Neural cell (in vitro differentiated cells): ENCODE measurements at regions not wholly inside any gene's neighbourhood (a gene's known extent, or its start where the extent isn't known, plus 50 kb on each side); places are given as distances from the start of the nearest gene placed in this dataset.

Source experiments
- H2AFZ ChIP-seq: fragments of 200-600, 300-800 bp; sonication (generic), shearing (Covaris generic); 2 replicates; pipeline ENCODE4 v1.6.0; 2014; ENCODE audit warnings: low read depth, mild to moderate bottlenecking, antibody characterized with exemption, low read length, moderate library complexity
- H3F3A ChIP-seq: fragments of 200-600 bp; shearing (Covaris generic); 2 replicates; pipeline ENCODE4 v1.6.1; 2016; ENCODE audit warnings: mild to moderate bottlenecking, moderate library complexity, mixed read lengths, antibody characterized with exemption, low read length; ENCODE audit not compliant: insufficient read depth, poor library complexity, severe bottlenecking
- H3K27ac ChIP-seq: fragments of 200-600, 300-800 bp; sonication (generic), shearing (Covaris generic); 2 replicates; pipeline ENCODE4 v1.5.1; 2014; ENCODE audit warnings: mild to moderate bottlenecking, low read length, moderate library complexity
- H3K27me3 ChIP-seq: fragments of 300-800, 200-600 bp; sonication (generic), shearing (Covaris generic); 2 replicates; pipeline ENCODE4 v1.6.0; 2014; ENCODE audit warnings: mild to moderate bottlenecking, low read depth, low read length, moderate library complexity; ENCODE audit not compliant: insufficient read depth
- H3K36me3 ChIP-seq: fragments of 300-800, 200-600 bp; sonication (generic), shearing (Covaris generic); 2 replicates; pipeline ENCODE4 v1.5.1; 2014; ENCODE audit warnings: mild to moderate bottlenecking, antibody characterized with exemption, low read length, moderate library complexity; ENCODE audit not compliant: insufficient read depth
- H3K4me2 ChIP-seq: fragments of 300-800, 200-600 bp; sonication (generic), shearing (Covaris generic); 2 replicates; pipeline ENCODE4 v1.6.0; 2014; ENCODE audit warnings: mild to moderate bottlenecking, low read length
- H3K4me3 ChIP-seq: fragments of 300-800, 200-600 bp; sonication (generic), shearing (Covaris generic); 2 replicates; pipeline ENCODE4 v1.5.1; 2014; ENCODE audit warnings: mild to moderate bottlenecking, low read length, moderate library complexity
- H3K79me2 ChIP-seq: fragments of 200-600 bp; shearing (Covaris generic); replicated peaks from 2 replicates; pipeline ENCODE4 v1.6.0; 2014; ENCODE audit warnings: mild to moderate bottlenecking, low read length, moderate library complexity; ENCODE audit not compliant: insufficient read depth
- H3K9ac ChIP-seq: fragments of 300-800, 200-600 bp; sonication (generic), shearing (Covaris generic); 2 replicates; pipeline ENCODE4 v1.6.1; 2016; ENCODE audit warnings: mild to moderate bottlenecking, low read length, mixed read lengths
- H3K9me2 ChIP-seq: fragments of 200-600 bp; shearing (Covaris generic); 2 replicates; pipeline ENCODE4 v1.6.1; 2016; ENCODE audit warnings: mild to moderate bottlenecking, low read length, mixed read lengths; ENCODE audit not compliant: insufficient read depth
- H3K9me3 ChIP-seq: fragments of 200-600, 300-800 bp; sonication (generic), shearing (Covaris generic); 2 replicates; pipeline ENCODE4 v1.6.1; 2016; ENCODE audit warnings: mild to moderate bottlenecking, mixed run types, low read length, moderate library complexity, mixed read lengths
- H4K20me1 ChIP-seq: fragments of 200-600 bp; shearing (Covaris generic); 2 replicates; pipeline ENCODE4 v1.6.1; 2016; ENCODE audit warnings: mild to moderate bottlenecking, mixed run types; ENCODE audit not compliant: insufficient read depth
- EP300 ChIP-seq: fragments of 450-650 bp; conservative IDR thresholded peaks from 2 replicates; pipeline ENCODE4 v1.6.1; 2014; ENCODE audit warnings: antibody characterized with exemption, mild to moderate bottlenecking, moderate library complexity; ENCODE audit not compliant: poor library complexity, severe bottlenecking
- MXI1 ChIP-seq: fragments of 450-650 bp; conservative IDR thresholded peaks from 2 replicates; pipeline ENCODE4 v1.6.1; 2014; ENCODE audit warnings: antibody characterized with exemption, mild to moderate bottlenecking; ENCODE audit not compliant: poor library complexity, severe bottlenecking
- POLR2AphosphoS5 ChIP-seq: IDR thresholded peaks from 2 replicates; pipeline ENCODE4 v1.6.1; 2012
- TAF1 ChIP-seq: IDR thresholded peaks from 2 replicates; pipeline ENCODE4 v1.6.1; 2012; ENCODE audit warnings: low read depth
- TF ChIP-seq, protein P1 (sequence below): IDR thresholded peaks from 2 replicates; pipeline ENCODE4 v1.6.1; 2012; ENCODE audit warnings: borderline replicate concordance
- TF ChIP-seq, protein P2 (sequence below): fragments of 450-650 bp; IDR thresholded peaks from 2 replicates; pipeline ENCODE4 v1.5.1; 2014; ENCODE audit warnings: antibody characterized with exemption, mild to moderate bottlenecking, moderate library complexity; ENCODE audit not compliant: poor library complexity, severe bottlenecking

DNA sequence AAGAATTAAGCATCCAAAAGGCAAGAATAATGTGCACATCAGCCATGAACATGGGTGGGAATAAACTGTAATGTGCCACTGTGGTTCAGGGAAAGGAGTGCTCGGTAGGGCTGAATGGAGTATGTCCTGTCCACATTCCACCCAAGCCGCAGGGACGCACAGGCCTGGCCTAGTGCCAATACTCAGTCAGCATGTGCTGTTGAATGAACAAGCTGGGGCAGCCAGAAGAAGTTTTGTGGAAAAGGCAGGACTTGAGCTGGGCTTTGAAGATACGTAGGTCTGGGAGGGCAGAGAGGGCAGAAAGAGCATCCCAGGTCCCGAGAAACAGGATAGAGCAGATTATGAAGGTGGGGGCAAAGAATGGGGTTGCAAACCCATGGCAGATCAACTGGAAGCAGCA lies 60.0 kb upstream of the PLET1 start:
- no peak overlapping the region for H2AFZ ChIP-seq
- H3F3A ChIP-seq, result no peaks in the 10 kb centered on the region
- no peak overlapping the region for H3K4me3 ChIP-seq
- no peaks in the 10 kb centered on the region for H3K9me2 ChIP-seq
- no peaks in the 10 kb centered on the region for H3K9me3 ChIP-seq
- no peaks in the 10 kb centered on the region for H3K79me2 ChIP-seq
- H3K36me3 ChIP-seq, result no peaks in the 10 kb centered on the region
- H4K20me1 ChIP-seq, result no peaks in the 10 kb centered on the region
- no peak for TF ChIP-seq MXI1
- TF ChIP-seq, protein P1, sequence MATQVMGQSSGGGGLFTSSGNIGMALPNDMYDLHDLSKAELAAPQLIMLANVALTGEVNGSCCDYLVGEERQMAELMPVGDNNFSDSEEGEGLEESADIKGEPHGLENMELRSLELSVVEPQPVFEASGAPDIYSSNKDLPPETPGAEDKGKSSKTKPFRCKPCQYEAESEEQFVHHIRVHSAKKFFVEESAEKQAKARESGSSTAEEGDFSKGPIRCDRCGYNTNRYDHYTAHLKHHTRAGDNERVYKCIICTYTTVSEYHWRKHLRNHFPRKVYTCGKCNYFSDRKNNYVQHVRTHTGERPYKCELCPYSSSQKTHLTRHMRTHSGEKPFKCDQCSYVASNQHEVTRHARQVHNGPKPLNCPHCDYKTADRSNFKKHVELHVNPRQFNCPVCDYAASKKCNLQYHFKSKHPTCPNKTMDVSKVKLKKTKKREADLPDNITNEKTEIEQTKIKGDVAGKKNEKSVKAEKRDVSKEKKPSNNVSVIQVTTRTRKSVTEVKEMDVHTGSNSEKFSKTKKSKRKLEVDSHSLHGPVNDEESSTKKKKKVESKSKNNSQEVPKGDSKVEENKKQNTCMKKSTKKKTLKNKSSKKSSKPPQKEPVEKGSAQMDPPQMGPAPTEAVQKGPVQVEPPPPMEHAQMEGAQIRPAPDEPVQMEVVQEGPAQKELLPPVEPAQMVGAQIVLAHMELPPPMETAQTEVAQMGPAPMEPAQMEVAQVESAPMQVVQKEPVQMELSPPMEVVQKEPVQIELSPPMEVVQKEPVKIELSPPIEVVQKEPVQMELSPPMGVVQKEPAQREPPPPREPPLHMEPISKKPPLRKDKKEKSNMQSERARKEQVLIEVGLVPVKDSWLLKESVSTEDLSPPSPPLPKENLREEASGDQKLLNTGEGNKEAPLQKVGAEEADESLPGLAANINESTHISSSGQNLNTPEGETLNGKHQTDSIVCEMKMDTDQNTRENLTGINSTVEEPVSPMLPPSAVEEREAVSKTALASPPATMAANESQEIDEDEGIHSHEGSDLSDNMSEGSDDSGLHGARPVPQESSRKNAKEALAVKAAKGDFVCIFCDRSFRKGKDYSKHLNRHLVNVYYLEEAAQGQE, result no peak
- TF ChIP-seq, protein P2, sequence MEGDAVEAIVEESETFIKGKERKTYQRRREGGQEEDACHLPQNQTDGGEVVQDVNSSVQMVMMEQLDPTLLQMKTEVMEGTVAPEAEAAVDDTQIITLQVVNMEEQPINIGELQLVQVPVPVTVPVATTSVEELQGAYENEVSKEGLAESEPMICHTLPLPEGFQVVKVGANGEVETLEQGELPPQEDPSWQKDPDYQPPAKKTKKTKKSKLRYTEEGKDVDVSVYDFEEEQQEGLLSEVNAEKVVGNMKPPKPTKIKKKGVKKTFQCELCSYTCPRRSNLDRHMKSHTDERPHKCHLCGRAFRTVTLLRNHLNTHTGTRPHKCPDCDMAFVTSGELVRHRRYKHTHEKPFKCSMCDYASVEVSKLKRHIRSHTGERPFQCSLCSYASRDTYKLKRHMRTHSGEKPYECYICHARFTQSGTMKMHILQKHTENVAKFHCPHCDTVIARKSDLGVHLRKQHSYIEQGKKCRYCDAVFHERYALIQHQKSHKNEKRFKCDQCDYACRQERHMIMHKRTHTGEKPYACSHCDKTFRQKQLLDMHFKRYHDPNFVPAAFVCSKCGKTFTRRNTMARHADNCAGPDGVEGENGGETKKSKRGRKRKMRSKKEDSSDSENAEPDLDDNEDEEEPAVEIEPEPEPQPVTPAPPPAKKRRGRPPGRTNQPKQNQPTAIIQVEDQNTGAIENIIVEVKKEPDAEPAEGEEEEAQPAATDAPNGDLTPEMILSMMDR, result no peak
- TF ChIP-seq EP300, result no peak
- TF ChIP-seq TAF1, result no peak
- H3K4me2 ChIP-seq, result no peak overlapping the region
- H3K27me3 ChIP-seq, result no peaks in the 10 kb centered on the region
- H3K9ac ChIP-seq, result no peak overlapping the region
- no peak overlapping the region for H3K27ac ChIP-seq

GRCh38 chr11:112321501-112322172 lies 61.0 kb upstream of the PLET1 start:
- TF ChIP-seq, protein P2, result no peak
- peak; percentile 40 for TF ChIP-seq POLR2AphosphoS5
- TF ChIP-seq, protein P1, result no peak
- TF ChIP-seq TAF1, result no peak
- H3K27me3 ChIP-seq, result no peaks in the 10 kb centered on the region
- no peaks in the 10 kb centered on the region for H3K79me2 ChIP-seq
- no peak overlapping the region for H2AFZ ChIP-seq
- no peaks in the 10 kb centered on the region for H3K9me2 ChIP-seq
- H3K4me3 ChIP-seq, result no peak overlapping the region
- H3K9ac ChIP-seq, result no peak overlapping the region
- no peaks in the 10 kb centered on the region for H4K20me1 ChIP-seq
- no peak overlapping the region for H3K27ac ChIP-seq
- H3F3A ChIP-seq, result no peaks in the 10 kb centered on the region
- no peaks in the 10 kb centered on the region for H3K9me3 ChIP-seq
- no peaks in the 10 kb centered on the region for H3K36me3 ChIP-seq
- H3K4me2 ChIP-seq, result no peak overlapping the region
